Mesendoderm (in vitro differentiated cells): ENCODE measurements at regions not wholly inside any gene's neighbourhood (a gene's known extent, or its start where the extent isn't known, plus 50 kb on each side); places are given as distances from the start of the nearest gene placed in this dataset.

Experiments used
- DNase-seq: peaks from one replicate; pipeline ENCODE4 v3.0.0; 2013
- H2AK5ac ChIP-seq: 2 replicates; pipeline ENCODE4 v1.6.1; 2013; ENCODE audit warnings: low read length, inconsistent platforms
- H2BK120ac ChIP-seq: 2 replicates; pipeline ENCODE4 v1.6.1; 2013; ENCODE audit warnings: low read depth, mild to moderate bottlenecking, low read length, moderate library complexity, mixed read lengths
- H2BK15ac ChIP-seq: replicated peaks from 2 replicates; pipeline ENCODE4 v1.6.1; 2013; ENCODE audit warnings: low read depth, mild to moderate bottlenecking, moderate library complexity
- H2BK5ac ChIP-seq: 2 replicates; pipeline ENCODE4 v1.6.1; 2013; ENCODE audit warnings: low read length, inconsistent platforms
- H3K18ac ChIP-seq: 2 replicates; pipeline ENCODE4 v1.6.1; 2013; ENCODE audit warnings: mild to moderate bottlenecking, low read length, mixed read lengths
- H3K23ac ChIP-seq: one replicate; pipeline ENCODE4 v1.6.1; 2013; ENCODE audit warnings: low read length
- H3K27ac ChIP-seq: 2 replicates; pipeline ENCODE4 v1.5.1; 2013; ENCODE audit warnings: low read depth, mild to moderate bottlenecking, inconsistent platforms, low read length, moderate library complexity
- H3K27me3 ChIP-seq: 2 replicates; pipeline ENCODE4 v1.6.1; 2013; ENCODE audit warnings: low read length, control low read depth, mild to moderate bottlenecking, inconsistent platforms; ENCODE audit not compliant: insufficient read depth, poor library complexity
- H3K36me3 ChIP-seq: 2 replicates; pipeline ENCODE4 v1.6.1; 2013; ENCODE audit warnings: low read length, inconsistent platforms; ENCODE audit not compliant: control insufficient read depth, insufficient read depth
- H3K4ac ChIP-seq: one replicate; pipeline ENCODE4 v1.6.1; 2013; ENCODE audit warnings: low read depth, mild to moderate bottlenecking, low read length, moderate library complexity
- H3K4me1 ChIP-seq: 2 replicates; pipeline ENCODE4 v1.6.1; 2013; ENCODE audit warnings: low read depth, low read length, inconsistent platforms; ENCODE audit not compliant: control insufficient read depth
- H3K4me2 ChIP-seq: 2 replicates; pipeline ENCODE4 v1.6.1; 2013; ENCODE audit warnings: low read length
- H3K4me3 ChIP-seq: 2 replicates; pipeline ENCODE4 v1.5.1; 2013; ENCODE audit warnings: mild to moderate bottlenecking, low read length
- H3K56ac ChIP-seq: one replicate; pipeline ENCODE4 v1.6.1; 2013; ENCODE audit warnings: low read length
- H3K79me1 ChIP-seq: 2 replicates; pipeline ENCODE4 v1.6.1; 2013; ENCODE audit warnings: low read length, inconsistent platforms
- H3K79me2 ChIP-seq: 2 replicates; pipeline ENCODE4 v1.6.1; 2013; ENCODE audit warnings: mild to moderate bottlenecking, low read length; ENCODE audit not compliant: control insufficient read depth, insufficient read depth
- H3K9ac ChIP-seq: 2 replicates; pipeline ENCODE4 v1.6.1; 2013; ENCODE audit warnings: low read length, inconsistent platforms
- H4K5ac ChIP-seq: one replicate; pipeline ENCODE4 v1.6.1; 2013; ENCODE audit warnings: low read length
- H4K8ac ChIP-seq: one replicate; pipeline ENCODE4 v1.6.1; 2013; ENCODE audit warnings: low read depth, mild to moderate bottlenecking, control low read depth, low read length, moderate library complexity
- WGBS: extraction: QIAGEN DNeasy Blood & Tissue Kit; methylation state at CpG from one replicate; pipeline ENCODE4 v1.1.7; 2013; ENCODE audit warnings: low lambda C conversion rate, missing lambda C conversion rate; ENCODE audit not compliant: insufficient coverage; ENCODE audit errors: extremely low coverage; 5-methylcytosine and 5-hydroxymethylcytosine counted together

DNA sequence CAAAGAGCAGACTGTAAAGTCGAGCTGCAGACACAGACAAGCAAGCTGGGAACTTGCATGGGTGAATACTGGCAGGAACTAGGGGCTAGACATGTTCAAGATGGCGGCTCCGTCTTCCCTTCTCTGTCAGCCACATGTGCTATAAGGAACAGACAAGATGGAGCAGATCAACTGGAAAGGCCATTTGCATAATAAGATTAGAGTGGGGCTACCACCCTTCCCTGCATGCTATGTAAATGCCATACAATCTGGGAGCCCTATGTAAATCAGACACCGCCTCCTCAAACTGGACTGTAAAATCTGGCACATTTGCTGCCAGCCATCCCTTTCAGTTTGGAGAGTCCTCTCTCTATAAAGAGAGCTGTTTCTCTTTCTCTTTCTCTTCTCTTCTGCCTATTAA is 640.1 kb upstream of the CDH8 start:
- H3K4me3 ChIP-seq, result no peak overlapping the region

GRCh38 chr16:62665269-62665668 is 629.0 kb upstream of the CDH8 start:
- no peaks in the 10 kb centered on the region for H3K36me3 ChIP-seq
- no peak overlapping the region for H3K27ac ChIP-seq
- WGBS, result no CpG with 5 or more reads among the region's 1 CpG
- H3K18ac ChIP-seq, result no peak overlapping the region
- H3K4me1 ChIP-seq, result no peaks in the 10 kb centered on the region
- H3K79me1 ChIP-seq, result no peaks in the 10 kb centered on the region
- H3K9ac ChIP-seq, result no peak overlapping the region
- no peak overlapping the region for H2BK120ac ChIP-seq
- H3K79me2 ChIP-seq, result no peaks in the 10 kb centered on the region
- H3K4ac ChIP-seq, result no peak overlapping the region
- no peak overlapping the region for H2BK15ac ChIP-seq
- H3K4me2 ChIP-seq, result no peak overlapping the region
- no peaks in the 10 kb centered on the region for H3K27me3 ChIP-seq
- H4K8ac ChIP-seq, result no peak overlapping the region
- DNase-seq, result peak; percentile 55
- no peak overlapping the region for H4K5ac ChIP-seq
- H2BK5ac ChIP-seq, result no peak overlapping the region
- no peak overlapping the region for H3K4me3 ChIP-seq
- H3K23ac ChIP-seq, result no peak overlapping the region
- no peak overlapping the region for H2AK5ac ChIP-seq
- no peak overlapping the region for H3K56ac ChIP-seq

More for the DNA sequence above, 640.1 kb upstream of the CDH8 start:
- Histone ChIP-seq H3K4ac (no peak overlapping the region), H2BK15ac (no peak overlapping the region), H2AK5ac (no peak overlapping the region), H4K5ac (no peak overlapping the region), H3K18ac (no peak overlapping the region), H3K56ac (no peak overlapping the region), H3K79me1 (no peaks in the 10 kb centered on the region), H3K79me2 (no peaks in the 10 kb centered on the region), H3K27ac (no peak overlapping the region), H3K4me2 (no peak overlapping the region), H2BK120ac (no peak overlapping the region), H3K23ac (no peak overlapping the region), H4K8ac (no peak overlapping the region), H3K27me3 (no peaks in the 10 kb centered on the region), H2BK5ac (no peak overlapping the region), H3K36me3 (no peaks in the 10 kb centered on the region), H3K4me1 (no peaks in the 10 kb centered on the region), H3K9ac (no peak overlapping the region)
- no CpG with 5 or more reads among the region's 4 CpGs for WGBS
- no peak for DNase-seq

DNA sequence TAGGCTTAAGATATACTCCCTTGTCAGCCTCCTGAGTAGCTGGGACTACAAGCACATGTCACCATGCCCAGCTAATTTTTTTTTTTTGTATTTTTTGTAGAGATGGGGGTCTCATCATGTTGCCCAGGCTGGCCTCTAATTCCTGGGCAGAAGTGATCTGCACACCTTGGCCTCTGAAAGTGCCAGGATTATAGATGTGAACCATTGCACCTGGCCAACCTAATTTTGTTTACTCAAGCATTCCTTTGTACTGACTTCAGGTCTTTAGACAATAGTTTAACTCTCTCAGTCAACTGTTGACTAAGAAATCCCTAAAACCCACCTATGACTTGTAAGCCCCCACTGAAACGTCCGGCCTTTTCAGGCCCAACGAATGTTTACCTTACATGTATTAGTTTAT is 628.3 kb upstream of the CDH8 start:
- no peak overlapping the region for H3K23ac ChIP-seq
- H3K4me2 ChIP-seq, result no peak overlapping the region
- DNase-seq, result no peak
- H2AK5ac ChIP-seq, result no peak overlapping the region
- H3K4me3 ChIP-seq, result no peak overlapping the region
- H3K79me2 ChIP-seq, result no peaks in the 10 kb centered on the region
- no peaks in the 10 kb centered on the region for H3K36me3 ChIP-seq
- WGBS, result no CpG with 5 or more reads among the region's 3 CpGs
- no peak overlapping the region for H2BK5ac ChIP-seq
- H4K5ac ChIP-seq, result no peak overlapping the region
- no peak overlapping the region for H3K27ac ChIP-seq
- H2BK120ac ChIP-seq, result no peak overlapping the region
- no peak overlapping the region for H3K9ac ChIP-seq
- no peak overlapping the region for H3K4ac ChIP-seq
- H3K27me3 ChIP-seq, result no peaks in the 10 kb centered on the region
- no peak overlapping the region for H3K56ac ChIP-seq
- no peaks in the 10 kb centered on the region for H3K79me1 ChIP-seq
- no peak overlapping the region for H3K18ac ChIP-seq
- H4K8ac ChIP-seq, result no peak overlapping the region
- no peak overlapping the region for H2BK15ac ChIP-seq
- H3K4me1 ChIP-seq, result no peaks in the 10 kb centered on the region

- no peak overlapping the region for H4K8ac ChIP-seq
- no peaks in the 10 kb centered on the region for H3K79me2 ChIP-seq
- H3K4me1 ChIP-seq, result no peaks in the 10 kb centered on the region
- H3K23ac ChIP-seq, result no peak overlapping the region
- H4K5ac ChIP-seq, result no peak overlapping the region
- no peak overlapping the region for H3K4ac ChIP-seq
- H2BK120ac ChIP-seq, result no peak overlapping the region
- H3K79me1 ChIP-seq, result no peaks in the 10 kb centered on the region
- H3K27me3 ChIP-seq, result no peaks in the 10 kb centered on the region
- H3K56ac ChIP-seq, result no peak overlapping the region
- no peak overlapping the region for H2BK15ac ChIP-seq
- no peak overlapping the region for H3K27ac ChIP-seq
- no peak overlapping the region for H3K18ac ChIP-seq
- no peak overlapping the region for H3K4me3 ChIP-seq
- no peak for DNase-seq
- no peak overlapping the region for H2BK5ac ChIP-seq
- H3K4me2 ChIP-seq, result no peak overlapping the region
- no peak overlapping the region for H3K9ac ChIP-seq
- no peaks in the 10 kb centered on the region for H3K36me3 ChIP-seq
- no peak overlapping the region for H2AK5ac ChIP-seq
These were observed 625.2 kb upstream of the CDH8 start for GRCh38 chr16:62661435-62661834.

GRCh38 chr16:62657116-62657515 is 620.9 kb upstream of the CDH8 start:
- no peak overlapping the region for H3K4ac ChIP-seq
- H3K4me3 ChIP-seq, result no peak overlapping the region
- no peaks in the 10 kb centered on the region for H3K4me1 ChIP-seq
- no peak overlapping the region for H3K18ac ChIP-seq
- no peak overlapping the region for H3K56ac ChIP-seq
- H3K36me3 ChIP-seq, result no peaks in the 10 kb centered on the region
- no peak overlapping the region for H2BK15ac ChIP-seq
- H2BK120ac ChIP-seq, result no peak overlapping the region
- H2BK5ac ChIP-seq, result no peak overlapping the region
- no peak overlapping the region for H3K27ac ChIP-seq
- no peak overlapping the region for H2AK5ac ChIP-seq
- no peak overlapping the region for H3K23ac ChIP-seq
- H4K8ac ChIP-seq, result no peak overlapping the region
- H3K79me1 ChIP-seq, result no peaks in the 10 kb centered on the region
- H3K4me2 ChIP-seq, result no peak overlapping the region
- H3K79me2 ChIP-seq, result no peaks in the 10 kb centered on the region
- no peak overlapping the region for H3K9ac ChIP-seq
- no peak for DNase-seq
- no peaks in the 10 kb centered on the region for H3K27me3 ChIP-seq
- no peak overlapping the region for H4K5ac ChIP-seq

DNA sequence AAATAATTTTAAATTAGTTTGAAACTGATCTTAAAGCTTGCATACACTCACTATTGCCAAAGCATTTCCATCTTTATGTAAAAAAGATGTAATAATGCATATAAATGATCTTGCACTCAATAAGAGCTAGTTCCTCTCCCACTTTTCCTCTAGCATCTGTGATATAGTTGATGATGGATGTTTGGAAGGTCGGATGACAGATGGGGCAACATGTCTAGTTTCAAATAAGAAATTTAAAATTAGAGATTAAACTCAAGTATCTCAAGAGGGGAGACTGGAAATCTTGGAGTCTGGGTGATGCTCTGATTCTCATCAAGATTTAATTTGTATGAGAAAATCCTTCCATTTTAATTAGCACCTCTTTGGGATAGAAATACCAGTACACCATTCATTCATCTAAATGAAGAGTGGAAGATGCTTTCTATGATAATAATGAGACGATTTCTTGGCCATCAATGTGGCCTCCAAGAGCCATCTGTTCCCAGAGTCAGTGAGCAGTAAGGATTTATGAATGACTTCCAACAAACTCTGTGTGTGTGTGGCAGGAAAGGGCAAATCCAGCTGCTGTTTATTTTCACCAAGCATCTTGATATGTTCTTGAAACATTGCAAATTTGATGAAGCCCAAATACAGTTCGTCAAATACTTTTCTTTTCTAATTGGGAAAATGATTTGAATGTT is 616.3 kb upstream of the CDH8 start:
- Histone ChIP-seq H2BK5ac (no peak overlapping the region), H2BK15ac (no peak overlapping the region), H3K79me2 (no peaks in the 10 kb centered on the region), H3K4me1 (no peaks in the 10 kb centered on the region), H3K56ac (no peak overlapping the region), H3K4me2 (no peak overlapping the region), H4K8ac (no peak overlapping the region), H3K18ac (no peak overlapping the region), H3K4me3 (no peak overlapping the region), H4K5ac (no peak overlapping the region), H3K23ac (no peak overlapping the region), H3K79me1 (no peaks in the 10 kb centered on the region), H3K9ac (no peak overlapping the region), H3K27me3 (no peaks in the 10 kb centered on the region), H3K36me3 (no peaks in the 10 kb centered on the region), H3K4ac (no peak overlapping the region), H3K27ac (no peak overlapping the region), H2BK120ac (no peak overlapping the region), H2AK5ac (no peak overlapping the region)
- WGBS, result 100% methylated on average over 1 of the region's 3 CpGs
- DNase-seq, result no peak
